Myocyte (in vitro differentiated cells): ENCODE measurements at regions not wholly inside any gene's neighbourhood (a gene's known extent, or its start where the extent isn't known, plus 50 kb on each side); places are given as distances from the start of the nearest gene placed in this dataset.
A peak's percentile ranks its signal among the peaks of the same experiment; 100 is the strongest.

Experiments
- DNase-seq: peaks from one replicate; pipeline ENCODE4 v3.0.0-alpha.2; 2012; ENCODE audit warnings: low read depth

GRCh38 chr11:69429716-69430491 is 51.6 kb upstream of the LINC01488 start:
- no peak for DNase-seq

GRCh38 chr11:69430566-69430965 is 50.9 kb upstream of the LINC01488 start:
- peak; percentile 92 for DNase-seq

- DNase-seq, result no peak
Observed at GRCh38 chr11:69431136-69431535, 50.3 kb upstream of the LINC01488 start.
